C4-2B (cell line): ENCODE measurements at regions not wholly inside any gene's neighbourhood (a gene's known extent, or its start where the extent isn't known, plus 50 kb on each side); places are given as distances from the start of the nearest gene placed in this dataset.
A peak's percentile ranks its signal among the peaks of the same experiment; 100 is the strongest.

Source experiments
- H3K27ac ChIP-seq: fragments of 450-650 bp; 2 replicates; pipeline ENCODE4 v1.5.1; 2017
- ZFX ChIP-seq: fragments of 450-650 bp; IDR thresholded peaks from 2 replicates; pipeline ENCODE4 v1.6.1; 2017
- TF ChIP-seq, protein P1 (sequence below): fragments of 450-650 bp; conservative IDR thresholded peaks from 2 replicates; pipeline ENCODE4 v1.5.1; 2017; ENCODE audit warnings: mild to moderate bottlenecking

DNA sequence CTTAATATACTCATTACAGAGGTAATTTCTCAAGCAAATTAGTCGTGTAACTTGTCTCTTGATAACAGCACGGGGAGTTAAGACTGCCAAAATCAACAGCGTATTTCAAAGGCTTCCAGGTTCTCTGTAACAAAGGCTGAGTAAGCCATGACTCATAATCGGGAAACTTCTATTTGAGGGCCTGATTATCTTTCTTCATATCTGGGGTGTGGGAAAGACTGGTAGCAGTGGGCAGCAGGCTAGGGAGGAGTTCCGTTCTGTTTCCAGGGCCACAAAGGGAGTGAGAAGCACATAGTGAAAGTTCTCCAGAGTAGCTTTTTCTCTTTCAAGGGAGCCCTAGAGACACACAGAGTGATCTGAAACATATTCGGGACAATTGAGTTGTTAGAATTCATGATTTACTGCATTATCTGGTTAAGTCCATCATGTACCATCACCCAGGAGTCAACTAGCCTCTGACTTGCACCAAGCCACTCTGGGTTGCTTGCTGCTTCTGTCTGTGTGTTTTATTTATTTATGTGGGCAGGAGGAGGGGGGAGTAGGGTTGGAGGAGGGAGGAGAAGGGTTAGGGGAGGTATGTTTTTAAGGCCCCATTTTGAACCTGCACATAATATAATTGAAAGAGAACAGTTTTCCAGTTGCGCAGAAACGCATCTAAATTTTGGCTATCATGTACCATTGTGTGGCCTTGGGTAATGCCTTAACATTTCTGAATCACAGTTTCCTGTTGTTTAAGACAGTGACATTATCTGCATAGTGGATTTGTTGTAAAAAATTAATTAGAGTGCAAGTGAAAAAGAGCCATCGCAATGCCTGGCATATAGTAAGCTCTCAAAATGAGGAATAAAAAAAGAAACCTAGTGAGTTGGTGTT lies 80.5 kb upstream of the ITPRID2 start:
- peak overlapping the region; percentile 75; the same call in 1 of the 2 replicates for H3K27ac ChIP-seq
- TF ChIP-seq ZFX: no peak
- TF ChIP-seq, protein P1, sequence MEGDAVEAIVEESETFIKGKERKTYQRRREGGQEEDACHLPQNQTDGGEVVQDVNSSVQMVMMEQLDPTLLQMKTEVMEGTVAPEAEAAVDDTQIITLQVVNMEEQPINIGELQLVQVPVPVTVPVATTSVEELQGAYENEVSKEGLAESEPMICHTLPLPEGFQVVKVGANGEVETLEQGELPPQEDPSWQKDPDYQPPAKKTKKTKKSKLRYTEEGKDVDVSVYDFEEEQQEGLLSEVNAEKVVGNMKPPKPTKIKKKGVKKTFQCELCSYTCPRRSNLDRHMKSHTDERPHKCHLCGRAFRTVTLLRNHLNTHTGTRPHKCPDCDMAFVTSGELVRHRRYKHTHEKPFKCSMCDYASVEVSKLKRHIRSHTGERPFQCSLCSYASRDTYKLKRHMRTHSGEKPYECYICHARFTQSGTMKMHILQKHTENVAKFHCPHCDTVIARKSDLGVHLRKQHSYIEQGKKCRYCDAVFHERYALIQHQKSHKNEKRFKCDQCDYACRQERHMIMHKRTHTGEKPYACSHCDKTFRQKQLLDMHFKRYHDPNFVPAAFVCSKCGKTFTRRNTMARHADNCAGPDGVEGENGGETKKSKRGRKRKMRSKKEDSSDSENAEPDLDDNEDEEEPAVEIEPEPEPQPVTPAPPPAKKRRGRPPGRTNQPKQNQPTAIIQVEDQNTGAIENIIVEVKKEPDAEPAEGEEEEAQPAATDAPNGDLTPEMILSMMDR: no peak

DNA sequence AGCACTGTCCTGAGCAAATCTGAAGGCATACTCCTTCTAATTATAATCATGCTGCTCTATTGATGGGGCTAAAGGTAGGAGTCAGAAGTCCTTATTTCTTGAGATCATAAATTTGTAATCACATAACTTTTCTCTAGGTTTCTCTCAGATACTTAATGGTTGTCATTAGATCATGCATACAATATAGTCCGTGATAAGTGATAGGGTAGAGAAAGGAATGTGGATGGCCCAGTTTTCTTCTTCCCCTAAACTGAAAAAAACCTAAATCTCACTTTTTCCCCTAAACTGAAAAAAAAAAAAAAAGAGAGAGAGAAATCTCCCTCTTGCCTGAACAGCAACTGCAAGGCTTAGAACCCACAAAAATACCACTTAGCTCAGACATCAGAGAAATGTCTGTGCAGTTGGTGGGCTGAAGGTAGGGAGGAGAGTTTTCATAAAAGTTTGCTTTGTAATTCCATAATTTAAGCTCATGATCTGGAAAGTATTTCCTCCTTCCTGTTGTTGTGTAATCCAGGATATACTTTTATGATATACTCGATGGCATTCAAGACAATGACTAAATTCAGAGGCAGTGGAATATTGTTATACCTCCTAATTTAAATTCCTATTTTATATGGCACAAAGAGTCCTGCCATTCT lies 79.3 kb upstream of the ITPRID2 start:
- TF ChIP-seq, protein P1: no peak
- no peak for TF ChIP-seq ZFX
- peak overlapping the region; percentile 75; the same call in 1 of the 2 replicates for H3K27ac ChIP-seq

DNA sequence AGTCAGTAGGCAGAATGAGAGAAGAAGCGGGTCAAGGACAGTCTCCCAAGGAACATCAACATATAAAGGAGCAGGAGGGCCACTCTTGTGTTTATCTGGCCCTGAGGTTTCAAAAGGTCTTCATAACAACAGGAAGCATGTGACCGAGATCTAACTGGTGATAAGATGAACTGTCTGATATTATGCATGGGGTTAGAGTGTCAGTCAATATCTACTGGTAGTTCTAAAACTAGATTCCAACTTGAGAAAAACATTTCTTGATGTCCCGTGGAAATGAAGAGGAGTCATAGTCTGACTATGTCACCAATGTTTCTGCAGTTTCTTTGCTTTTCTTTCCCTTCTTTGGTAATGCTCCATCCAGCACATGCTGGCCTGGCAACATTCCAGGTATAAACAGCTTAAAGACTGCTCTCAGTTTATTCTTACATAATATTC lies 77.5 kb upstream of the ITPRID2 start:
- no peak overlapping the region for H3K27ac ChIP-seq
- TF ChIP-seq, protein P1: no peak
- TF ChIP-seq ZFX: no peak

DNA sequence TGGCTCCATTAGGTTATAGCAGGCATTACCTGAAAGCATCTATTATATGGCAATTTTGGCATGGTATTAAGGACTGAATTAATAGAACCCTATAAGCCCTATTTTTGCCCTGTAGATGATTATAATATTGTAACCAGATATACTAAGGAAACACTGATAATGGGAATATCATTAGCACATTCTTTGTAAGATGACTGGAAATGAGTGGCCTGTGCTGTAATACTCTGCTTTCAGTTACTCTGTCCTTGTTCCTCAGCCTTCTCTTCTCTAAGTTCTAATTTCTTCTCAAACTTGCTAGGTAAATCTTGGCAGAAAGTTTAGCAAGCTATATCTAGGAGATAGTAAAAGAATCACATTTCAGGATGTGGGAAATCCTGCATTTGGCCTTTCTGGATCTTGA lies 74.0 kb upstream of the ITPRID2 start:
- no peak overlapping the region for H3K27ac ChIP-seq
- TF ChIP-seq, protein P1: no peak
- no peak for TF ChIP-seq ZFX

DNA sequence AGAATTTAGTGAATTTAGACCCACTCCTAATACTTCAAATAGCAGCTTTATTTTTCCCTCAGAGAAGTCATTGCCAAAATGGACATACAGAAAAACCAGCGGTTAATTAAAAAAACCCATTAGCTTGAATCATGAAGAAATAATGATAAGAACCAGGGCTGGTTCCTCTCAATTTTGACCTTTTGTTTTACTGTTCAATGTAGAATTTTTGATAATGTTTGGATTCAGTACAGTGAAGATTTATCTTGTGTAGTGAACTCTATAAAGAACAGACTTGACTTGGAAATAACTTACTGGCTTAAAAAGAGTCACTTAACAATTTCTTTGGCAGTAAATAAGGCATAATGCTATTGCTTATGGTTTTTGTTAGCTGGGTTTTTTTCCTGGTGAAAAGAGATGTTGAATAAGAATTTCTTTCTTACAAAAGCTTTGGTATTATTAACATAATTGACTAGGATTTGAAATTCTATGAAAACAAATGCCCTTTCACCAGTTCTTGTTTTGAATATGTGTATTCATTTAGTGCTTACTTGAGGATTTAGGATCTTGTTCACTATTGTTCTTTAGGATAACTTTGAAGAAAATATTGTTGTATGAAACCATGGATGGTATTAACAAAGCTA lies 73.4 kb upstream of the ITPRID2 start:
- TF ChIP-seq, protein P1: no peak
- no peak for TF ChIP-seq ZFX
- H3K27ac ChIP-seq: no peak overlapping the region

DNA sequence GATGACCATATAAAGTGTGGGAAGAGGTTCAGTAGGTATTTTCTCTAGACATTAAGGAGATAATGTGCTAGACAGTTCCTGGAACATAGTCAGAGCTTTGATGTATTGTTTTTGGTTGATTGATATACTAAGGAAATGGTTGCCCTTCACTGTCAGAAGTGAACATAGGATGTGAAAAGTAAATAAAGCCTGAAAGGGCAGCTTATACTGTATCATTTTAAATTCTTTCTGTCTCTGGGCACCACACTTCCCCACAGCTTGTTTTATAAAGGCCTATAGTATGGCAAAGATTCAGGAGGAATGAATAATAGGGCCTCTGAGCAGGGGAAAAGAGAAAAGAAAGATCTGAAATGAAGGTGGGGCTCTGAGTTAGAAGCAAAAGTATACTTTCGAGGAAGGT lies 72.7 kb upstream of the ITPRID2 start:
- TF ChIP-seq, protein P1: no peak
- TF ChIP-seq ZFX: no peak
- H3K27ac ChIP-seq: no peak overlapping the region

DNA sequence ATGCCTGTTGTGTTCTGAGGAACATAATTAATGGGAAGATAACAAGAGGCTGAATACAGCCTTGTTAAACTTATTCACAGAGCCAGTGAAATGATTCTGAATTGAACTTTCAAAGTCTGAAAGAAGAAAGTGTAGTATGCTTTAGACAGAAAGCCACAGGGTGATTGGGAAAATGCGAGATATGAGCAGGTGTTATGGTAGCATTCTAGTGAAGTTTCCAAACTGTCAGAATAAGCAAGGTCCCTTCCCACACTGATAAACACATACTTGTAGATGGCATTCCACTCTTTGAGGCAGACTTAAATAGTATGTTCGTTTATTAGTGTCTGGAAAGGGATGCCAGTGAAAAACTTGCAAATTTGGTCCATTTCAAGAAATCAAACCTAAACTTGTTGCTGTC lies 70.5 kb upstream of the ITPRID2 start:
- no peak for TF ChIP-seq ZFX
- TF ChIP-seq, protein P1: no peak
- H3K27ac ChIP-seq: no peak overlapping the region
